Omental fat pad (tissue), 3 donors: ENCODE measurements at regions not wholly inside any gene's neighbourhood (a gene's known extent, or its start where the extent isn't known, plus 50 kb on each side); places are given as distances from the start of the nearest gene placed in this dataset.

ENCODE experiments used
- ATAC-seq: fragments of 150-250 bp; one replicate; pipeline ENCODE4 v1.9.1; 2016; ENCODE audit warnings: mild to moderate bottlenecking, moderate library complexity; ENCODE audit not compliant: low FRiP score
- DNase-seq: peaks from one replicate; pipeline ENCODE4 v3.0.0-alpha.2; 2019; ENCODE audit warnings: low spot score
- CTCF ChIP-seq, 3 donors: fragments of 450-650 bp; IDR thresholded peaks; one replicate each; pipeline ENCODE4 v1.5.1; 2016 to 2017; ENCODE audit warnings: antibody characterized with exemption in 3 of 3, mild to moderate bottlenecking in 3 of 3, moderate library complexity in 2 of 3

GRCh38 chr15:96390986-96391385 is 60.5 kb downstream of the NR2F2 start:
- DNase-seq = no peak
- TF ChIP-seq CTCF (IDR thresholded peaks at IDR 0.05) = no peak
- no peak for ATAC-seq

GRCh38 chr15:96392380-96393208 is 62.1 kb downstream of the NR2F2 start:
- no peak for TF ChIP-seq CTCF (IDR thresholded peaks at IDR 0.05)
- ATAC-seq (no peak), DNase-seq (no peak)

GRCh38 chr15:96393209-96393513 is 62.7 kb downstream of the NR2F2 start:
- TF ChIP-seq CTCF (IDR thresholded peaks at IDR 0.05) = no peak
- no peak for ATAC-seq
- no peak for DNase-seq

GRCh38 chr15:96395687-96396086 is 65.2 kb downstream of the NR2F2 start:
- DNase-seq = no peak
- ATAC-seq = no peak
- no peak for TF ChIP-seq CTCF (IDR thresholded peaks at IDR 0.05)

- no peak for TF ChIP-seq CTCF (IDR thresholded peaks at IDR 0.05)
- ATAC-seq = no peak
- no peak for DNase-seq
Measured at GRCh38 chr15:96398776-96399175, 68.3 kb downstream of the NR2F2 start.

GRCh38 chr15:96402403-96402802 is 71.9 kb downstream of the NR2F2 start:
- no peak for TF ChIP-seq CTCF (IDR thresholded peaks at IDR 0.05)
- no peak for ATAC-seq
- DNase-seq = no peak

- DNase-seq (no peak), ATAC-seq (no peak)
- TF ChIP-seq CTCF (IDR thresholded peaks at IDR 0.05) = no peak
Measured at GRCh38 chr15:96403071-96403470, 72.6 kb downstream of the NR2F2 start.
